KG1 (cell line): ENCODE measurements at regions not wholly inside any gene's neighbourhood (a gene's known extent, or its start where the extent isn't known, plus 50 kb on each side); places are given as distances from the start of the nearest gene placed in this dataset.
"Not testable (repeated sequence)": the region's sequence is repeated elsewhere in the genome, so short reads cannot be mapped to it uniquely, and the experiment has no call there.

ENCODE experiments used
- DNase-seq: peaks from one replicate; lab custom pipeline; 2025; lab: John Stamatoyannopoulos, UW

DNA sequence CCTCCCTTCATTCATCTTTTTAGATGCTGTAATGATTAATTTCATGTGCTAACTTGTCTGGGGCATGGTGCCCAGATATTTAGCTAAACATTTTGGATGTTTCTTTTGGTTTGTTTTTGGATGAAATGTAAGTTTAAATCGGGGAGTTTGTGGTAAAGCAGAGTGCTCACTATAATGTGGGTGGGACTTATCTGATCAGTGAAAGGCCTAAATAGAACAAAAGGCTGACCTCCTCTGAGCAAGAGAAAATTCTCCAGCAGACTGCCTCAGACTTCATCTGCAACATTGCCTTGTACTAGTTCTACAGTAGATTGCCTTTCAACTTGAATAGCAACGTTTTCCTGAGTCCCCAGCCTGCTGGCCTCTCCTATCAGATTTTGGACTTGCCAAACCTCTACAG is 183.6 kb downstream of the S1PR1 start:
- DNase-seq = no peak

DNA sequence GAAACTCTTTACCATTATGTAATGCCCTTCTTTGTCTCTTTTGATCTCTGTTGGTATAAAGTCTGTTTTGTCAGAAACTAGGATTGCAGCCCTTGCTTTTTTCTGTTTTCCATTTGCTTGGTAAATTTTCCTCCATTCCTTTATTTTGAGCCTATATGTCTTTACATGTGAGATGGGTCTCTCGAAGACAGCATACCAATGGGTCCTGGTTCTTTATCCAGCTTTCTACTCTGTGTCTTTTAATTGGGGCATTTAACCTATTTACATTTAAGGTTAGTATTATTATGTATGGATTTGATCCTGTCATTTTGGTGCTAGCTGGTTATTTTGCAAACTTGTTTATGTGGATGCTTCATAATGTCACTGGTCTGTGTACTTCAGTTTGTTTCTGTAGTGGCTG is 191.3 kb downstream of the S1PR1 start:
- not testable (repeated sequence) for DNase-seq

DNA sequence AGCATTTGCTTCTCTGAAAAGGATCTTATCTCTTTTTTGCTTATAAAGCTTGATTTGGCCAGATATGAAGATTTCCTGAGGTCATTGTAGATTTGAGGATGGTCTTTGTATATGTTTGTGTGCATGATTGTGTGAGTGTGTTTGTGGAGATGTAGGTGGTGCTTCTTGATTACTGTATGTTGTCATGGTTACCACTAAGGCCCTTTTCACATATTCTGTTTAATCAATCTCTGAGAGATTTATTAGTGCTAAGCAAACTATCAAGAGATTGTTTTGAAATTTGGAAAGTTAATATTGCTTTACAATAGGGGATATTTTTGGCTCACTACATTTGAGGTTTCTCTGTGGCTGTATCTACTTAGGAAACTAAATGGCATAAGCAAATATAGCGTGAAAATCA is 191.7 kb downstream of the S1PR1 start:
- no peak for DNase-seq

DNA sequence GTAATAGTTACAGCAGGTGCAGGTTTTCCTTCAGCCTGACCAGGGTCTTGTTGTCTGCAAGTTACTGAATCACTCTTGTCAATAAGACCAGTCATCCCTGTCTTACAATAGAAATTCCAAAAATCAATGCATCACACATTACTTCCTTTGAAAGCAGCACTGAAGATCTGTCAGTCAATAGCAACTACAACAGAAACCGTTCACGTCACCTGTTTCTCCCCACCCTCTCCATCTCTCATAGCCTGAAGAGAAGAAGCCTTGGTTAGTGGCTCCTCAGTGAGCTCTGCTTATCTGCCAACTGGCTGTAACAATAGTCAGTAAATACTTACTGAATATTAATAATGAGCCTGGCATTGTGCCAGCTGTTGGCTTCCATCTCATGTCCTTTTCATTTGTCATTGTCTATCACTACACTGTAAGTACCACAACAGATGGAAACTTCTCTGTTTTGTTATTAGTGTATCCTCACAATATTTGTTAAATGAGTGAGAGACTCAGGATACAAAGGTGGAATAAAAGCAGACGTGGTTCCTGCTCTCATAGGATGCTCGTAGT is 195.2 kb downstream of the S1PR1 start:
- no peak for DNase-seq

DNA sequence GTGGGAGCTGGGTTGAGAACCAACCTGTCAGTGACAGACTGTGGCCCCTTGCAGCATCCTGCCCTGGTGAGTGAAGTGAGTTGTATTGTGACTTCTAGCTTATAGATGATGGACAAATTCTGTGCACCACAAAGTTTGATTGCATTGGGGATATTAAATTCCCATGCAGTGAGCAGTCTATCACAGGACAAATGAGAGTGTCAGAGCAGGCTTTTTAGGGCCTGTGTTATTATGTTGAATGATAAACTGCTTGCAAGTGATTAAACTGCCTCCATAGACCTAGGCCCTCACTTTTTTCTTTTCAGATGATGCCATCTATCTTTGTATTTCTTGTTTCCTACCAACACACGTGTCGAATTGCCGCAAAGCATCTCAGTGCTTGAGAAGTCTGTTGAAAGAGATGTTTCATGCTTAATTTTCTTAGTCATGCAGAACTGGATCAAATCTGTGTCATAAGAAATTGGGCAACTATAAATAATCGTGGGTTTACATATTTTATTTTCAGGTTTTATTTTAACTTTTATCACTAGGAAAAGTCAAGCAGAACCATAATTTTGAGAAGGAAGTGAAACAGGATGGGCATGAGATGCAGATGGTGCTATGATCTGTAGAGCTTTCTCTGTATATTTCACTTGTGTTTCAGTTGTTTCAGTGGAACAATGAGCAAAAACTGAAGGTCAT is 199.2 kb downstream of the S1PR1 start:
- DNase-seq = no peak

DNA sequence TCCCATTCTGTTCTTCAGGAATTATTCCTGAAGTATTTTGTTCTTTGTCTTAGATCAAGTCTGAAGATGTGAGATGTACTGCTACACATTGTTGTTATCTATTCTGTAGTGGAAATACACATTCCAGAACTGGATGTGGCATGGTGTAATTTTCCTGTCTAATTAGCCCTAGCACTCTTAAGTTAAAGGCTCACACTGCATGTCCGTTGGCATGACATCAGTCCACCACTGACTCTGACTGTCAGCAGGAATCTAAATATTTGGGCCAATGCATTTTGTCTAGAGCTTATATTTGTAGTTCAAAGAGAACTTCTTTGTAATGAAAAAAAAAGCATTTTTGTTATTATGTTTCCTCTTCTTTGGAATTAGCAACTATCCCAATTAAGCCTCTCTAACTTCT is 201.0 kb downstream of the S1PR1 start:
- no peak for DNase-seq

DNA sequence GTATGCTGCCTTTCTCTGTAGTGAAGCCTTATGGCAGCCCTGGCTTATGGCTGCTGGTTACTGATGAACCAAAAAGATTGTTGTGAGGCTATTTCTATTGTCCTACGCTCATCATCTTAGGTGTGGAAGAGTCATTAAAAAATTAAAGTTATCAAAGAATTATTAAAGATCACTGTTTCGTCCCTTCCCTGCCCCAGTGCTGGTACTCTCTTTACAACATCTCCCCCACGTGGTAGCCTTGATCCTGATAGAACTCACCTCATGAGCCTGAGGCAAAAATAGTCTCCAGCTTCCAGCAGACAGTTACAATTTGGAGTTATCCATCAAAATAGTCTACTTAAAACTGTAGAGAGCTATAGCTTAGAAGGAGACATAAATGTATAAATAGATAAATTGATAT is 201.5 kb downstream of the S1PR1 start:
- no peak for DNase-seq

DNA sequence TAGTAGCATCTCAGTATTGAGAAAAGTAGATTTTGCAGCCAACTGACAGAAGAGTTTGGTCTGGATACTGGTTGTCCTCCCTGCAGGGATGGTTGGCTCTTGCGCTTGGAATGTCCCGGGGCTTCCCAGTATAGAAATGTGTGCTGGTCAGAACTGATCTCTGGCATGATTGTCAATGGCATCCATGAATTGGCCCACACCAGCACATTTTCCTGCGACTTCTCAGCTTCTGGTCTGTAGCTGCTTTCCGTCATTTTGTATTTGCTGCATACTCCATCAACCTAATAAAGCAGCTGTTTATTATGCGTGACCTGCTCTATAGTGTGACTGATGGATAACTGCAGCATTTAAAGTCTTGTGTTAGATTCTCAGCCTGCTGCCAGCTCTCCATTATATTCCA is 203.7 kb downstream of the S1PR1 start:
- no peak for DNase-seq

DNA sequence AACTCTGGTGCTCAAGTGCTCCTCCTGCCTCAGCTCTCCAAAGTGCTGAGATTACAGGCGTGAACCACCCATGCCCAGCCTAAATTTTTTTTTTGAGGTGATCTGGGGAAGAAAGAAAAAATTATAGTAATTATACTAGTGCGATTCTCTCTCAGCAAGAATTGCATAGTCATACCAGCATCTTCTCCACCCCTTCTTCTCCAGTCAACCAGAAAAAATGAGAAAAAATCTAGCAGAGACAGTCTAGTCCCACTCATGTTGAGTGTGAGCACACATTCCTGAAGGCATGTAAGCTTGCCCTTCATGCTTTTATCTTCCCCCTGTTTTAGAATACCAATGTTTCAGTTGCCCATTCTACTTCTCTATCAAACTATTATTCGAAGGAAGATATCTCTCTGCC is 207.6 kb downstream of the S1PR1 start:
- no peak for DNase-seq

DNA sequence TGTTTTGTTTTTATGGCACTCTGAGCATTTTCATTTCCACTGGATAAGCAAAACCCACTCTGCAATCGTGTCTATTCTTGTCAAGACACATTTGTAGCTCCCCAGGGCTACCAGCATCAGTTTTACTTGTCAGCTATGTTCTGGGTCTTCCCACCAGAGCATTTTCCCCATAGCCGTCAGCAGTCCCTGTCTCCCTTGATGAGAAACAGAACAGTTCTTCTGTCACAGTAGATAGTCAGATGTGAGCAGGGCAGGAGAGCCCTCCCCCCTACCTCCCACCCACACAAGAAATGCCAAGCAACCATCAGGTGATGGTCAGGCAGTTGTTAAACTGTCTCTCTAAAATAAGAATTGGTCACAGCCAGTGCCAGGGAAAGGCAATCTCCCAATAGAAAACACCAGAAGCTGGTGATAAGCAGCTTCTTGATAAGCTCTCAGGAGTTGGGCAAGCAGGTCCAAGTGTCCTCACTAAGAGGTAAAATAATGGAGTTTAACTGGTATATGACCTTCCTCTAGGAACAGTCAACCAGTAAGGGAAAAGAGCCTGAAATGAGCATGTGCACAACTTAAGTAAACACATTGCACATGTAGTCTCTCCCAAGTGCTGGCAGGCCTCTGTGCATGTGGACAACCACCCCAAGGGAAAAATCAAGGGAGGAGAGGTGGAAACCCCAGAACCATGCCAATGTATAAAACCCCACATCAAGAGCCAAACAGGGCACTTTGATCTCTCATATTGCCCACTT is 208.2 kb downstream of the S1PR1 start:
- no peak for DNase-seq

DNA sequence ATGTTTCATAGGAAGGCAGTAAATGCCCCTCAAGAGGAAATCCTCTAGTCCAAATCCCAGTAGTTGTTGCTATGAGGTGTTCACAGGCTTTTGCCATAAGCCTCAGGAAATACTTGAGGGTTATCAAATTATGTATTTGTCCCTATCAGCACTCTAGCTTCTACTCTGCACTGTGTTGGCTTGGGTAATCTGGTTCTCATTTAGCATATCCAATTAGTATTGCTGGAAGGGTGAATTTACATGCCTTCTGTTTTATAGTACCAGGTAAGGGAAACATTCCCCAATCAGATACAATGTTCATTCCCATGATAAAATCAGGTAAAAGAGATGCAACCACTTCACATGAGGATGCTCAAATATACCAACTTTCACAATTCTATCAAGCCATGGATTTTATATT is 211.2 kb downstream of the S1PR1 start:
- no peak for DNase-seq

DNA sequence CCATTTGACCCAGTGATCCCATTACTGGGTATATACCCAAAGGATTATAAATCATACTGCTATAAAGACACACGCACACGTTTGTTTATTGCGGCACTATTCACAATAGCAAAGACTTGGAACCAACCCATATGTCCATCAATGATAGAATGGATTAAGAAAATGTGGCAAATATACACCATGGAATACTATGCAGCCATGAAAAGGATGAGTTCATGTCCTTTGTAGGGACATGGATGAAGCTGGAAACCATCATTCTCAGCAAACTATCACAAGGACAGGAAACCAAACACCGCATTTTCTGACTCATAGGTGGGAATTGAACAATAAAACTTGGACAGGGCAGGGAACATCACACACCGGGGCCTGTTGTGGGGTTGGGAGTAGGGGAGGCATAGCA is 213.9 kb downstream of the S1PR1 start:
- not testable (repeated sequence) for DNase-seq

DNA sequence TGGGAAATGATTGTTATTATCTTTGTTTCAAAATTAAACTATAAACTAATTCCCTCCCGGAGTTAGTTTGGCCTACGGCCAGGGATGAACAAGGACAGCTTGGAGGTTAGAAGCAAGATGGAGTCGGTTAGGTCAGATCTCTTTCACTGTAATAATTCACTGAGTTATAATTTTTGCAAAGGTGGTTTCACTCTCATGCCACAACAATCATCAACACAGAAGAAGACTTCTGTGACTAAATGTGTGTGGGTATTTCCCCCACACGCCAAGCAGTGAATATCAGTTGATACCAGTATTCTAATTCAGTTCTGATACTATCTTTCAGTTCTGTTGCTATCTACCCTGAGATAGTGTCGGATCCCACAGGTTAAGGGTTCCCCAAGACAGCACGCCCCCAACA is 215.1 kb downstream of the S1PR1 start:
- DNase-seq = no peak

DNA sequence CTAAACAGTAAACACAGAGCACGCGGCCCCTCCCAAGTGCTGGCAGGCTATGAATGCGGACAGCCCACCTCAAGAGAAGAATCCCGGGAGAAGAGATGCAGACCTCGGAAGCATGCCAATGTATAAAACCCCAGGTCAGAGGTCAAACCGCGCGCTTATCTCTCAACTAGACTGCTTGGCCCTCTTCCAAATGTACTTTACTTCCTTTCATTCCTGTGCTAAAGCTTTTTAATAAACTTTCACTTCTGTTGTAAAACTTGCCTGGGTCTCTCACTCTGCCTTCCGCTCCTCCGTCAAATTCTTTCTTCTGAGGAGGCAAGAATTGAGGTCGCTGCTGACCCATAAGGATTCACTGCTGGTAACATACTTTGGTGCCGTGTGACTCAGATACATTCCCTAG is 216.0 kb downstream of the S1PR1 start:
- DNase-seq = no peak

DNA sequence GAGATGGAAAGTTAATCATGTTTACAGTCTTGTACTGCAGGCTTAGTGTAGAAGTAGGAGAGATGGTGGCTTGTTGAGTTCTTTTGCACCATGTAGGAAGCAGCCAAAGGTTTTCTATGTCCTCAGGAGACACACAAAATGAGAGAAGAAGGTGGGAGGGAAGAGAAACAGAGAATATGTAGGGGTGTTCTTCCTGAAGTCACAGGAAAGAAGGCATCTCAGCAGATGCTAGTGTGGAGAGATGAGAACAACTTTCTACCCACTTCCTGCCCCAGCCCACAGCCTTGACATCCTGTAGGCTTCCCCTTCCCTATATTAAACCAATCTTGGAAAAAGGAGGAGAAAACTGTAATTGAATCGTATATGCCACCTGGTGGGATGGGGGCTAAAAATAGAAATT is 217.0 kb downstream of the S1PR1 start:
- no peak for DNase-seq

DNA sequence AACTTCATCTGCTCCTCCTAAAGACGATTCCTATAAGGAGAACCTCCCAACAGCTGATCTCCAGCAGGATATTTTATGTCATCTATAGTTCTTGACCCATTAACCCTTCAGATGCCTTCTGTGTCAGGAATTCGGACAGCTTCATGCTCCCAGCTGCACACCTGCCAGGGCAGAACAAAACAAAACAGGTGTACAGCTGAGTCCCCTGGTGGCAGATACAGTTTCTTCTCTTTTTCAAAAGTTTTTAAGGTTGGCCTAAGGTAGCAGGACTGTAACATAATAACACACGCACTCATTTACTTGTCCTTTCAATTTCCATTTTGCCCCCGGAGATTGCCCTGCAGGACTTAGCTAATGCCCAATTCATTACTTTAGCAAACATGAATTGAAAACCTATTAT is 218.3 kb downstream of the S1PR1 start:
- DNase-seq = no peak

DNA sequence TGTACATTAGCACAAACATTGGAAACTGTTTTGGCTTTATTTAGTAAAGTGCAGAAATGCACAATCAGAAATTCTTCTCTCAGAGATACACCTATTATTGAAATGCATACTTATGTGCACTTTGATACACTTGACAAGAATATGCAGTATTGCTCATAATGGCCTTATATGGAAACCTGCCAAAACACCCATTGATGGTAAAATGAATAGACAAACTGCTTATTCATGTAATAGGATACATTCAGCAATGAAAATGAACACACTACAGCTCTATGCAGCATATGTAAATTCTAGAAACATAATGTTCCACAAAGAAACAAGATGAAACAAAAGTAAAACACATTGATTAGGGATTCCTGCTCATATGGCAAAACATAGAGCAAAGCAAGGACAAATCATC is 223.9 kb downstream of the S1PR1 start:
- no peak for DNase-seq

DNA sequence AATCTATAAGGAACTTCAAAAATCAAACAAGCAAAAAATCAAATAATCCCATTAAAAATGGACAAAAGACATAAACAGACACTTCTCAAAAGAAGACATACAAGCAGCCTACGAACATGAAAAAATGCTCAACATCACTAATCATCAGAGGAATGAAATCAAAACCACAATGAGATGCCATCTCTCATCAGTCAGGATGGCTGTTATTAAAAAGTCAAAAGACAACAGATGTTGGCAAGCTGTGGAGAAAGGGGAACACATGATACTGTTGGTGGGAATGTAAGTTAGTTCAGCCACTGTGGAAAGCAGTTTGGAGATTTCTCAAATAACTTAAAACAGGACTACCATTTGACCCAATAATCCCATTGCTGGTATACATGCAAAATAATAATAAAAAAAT is 226.4 kb downstream of the S1PR1 start:
- DNase-seq = no peak

DNA sequence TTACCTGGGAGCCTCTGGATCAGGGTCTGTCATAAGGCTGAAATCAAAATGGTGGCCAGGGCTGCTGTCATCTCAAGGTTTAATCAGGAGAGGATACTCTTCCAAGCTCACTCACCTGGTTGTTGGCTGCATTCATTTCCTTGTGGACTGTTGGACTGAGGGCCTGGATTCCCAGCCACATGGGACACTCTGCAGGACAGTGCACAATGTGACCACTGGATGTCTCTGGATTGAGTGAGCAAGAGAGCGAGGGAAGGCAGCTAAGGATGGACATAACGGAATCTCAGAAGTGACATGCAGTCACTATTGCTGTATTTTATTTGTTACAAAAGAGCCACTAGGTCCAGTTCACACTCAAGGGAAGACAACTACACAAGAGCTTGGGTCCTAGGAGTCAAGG is 229.1 kb downstream of the S1PR1 start:
- DNase-seq = no peak

DNA sequence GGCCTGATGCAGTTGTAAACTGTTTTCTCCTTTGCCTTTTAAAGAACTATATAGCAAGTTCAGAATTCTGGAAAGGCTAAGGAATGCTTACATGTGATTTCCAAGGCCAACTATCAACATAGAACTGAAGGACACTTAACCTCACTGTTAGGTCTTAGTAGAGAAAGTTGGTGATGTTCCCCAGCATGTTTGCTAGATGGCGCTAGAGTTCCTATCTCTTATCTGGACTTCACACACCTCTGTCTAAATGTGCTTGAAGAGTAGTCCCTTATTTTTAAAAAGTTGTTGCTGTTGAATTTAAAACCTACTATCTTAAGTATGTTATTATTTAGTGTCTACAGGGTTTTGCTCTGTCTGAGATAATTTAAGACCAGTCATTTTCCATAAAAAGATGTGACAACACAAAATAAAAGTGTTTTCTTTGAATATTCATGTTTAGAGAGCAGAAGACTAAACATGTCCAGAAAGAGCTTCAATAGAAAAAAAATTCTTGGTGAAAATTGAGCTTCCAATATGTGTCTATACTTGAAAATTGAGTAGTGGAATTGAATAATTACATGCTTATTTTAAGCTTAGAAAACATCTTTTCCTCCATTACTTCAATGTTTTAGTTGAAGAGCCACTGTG is 237.3 kb downstream of the S1PR1 start:
- no peak for DNase-seq

DNA sequence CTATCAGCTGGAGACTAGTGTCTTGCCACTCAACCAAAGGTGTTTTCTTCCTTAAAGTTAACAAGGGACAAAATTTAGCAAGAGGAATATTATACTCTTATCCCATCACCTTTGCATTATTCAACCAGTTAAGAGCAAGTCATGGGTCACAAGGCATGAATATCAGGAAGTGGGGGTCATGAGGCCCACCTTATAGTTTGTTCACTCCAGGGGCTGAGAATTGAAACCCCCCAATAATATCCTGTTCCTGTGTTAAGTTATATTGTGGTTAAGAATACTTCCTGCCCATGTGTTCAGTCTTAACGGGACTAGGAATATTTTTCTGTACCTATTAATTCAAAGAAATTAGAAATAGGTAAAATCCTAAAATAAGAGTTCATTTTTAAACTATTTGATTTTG is 239.7 kb downstream of the S1PR1 start:
- DNase-seq = no peak

DNA sequence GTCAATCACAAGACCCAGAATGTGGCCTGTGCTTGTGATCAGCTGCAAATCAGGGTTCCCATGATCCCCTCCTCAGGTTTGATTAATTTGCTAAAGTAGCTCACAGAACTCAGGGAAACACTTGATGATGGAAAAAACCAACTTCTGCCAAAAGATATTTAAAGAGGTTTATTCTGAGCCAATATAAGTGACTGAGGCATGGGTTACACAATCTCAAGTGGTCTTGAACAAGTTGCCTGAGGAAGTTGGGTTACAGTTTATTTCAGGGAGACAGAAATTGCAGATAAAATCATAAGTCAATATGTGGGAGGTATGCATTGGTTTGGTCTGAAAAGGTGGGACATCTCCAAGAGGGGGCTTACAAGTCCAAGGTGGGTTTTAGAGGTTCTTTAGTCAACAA is 243.1 kb downstream of the S1PR1 start:
- no peak for DNase-seq

DNA sequence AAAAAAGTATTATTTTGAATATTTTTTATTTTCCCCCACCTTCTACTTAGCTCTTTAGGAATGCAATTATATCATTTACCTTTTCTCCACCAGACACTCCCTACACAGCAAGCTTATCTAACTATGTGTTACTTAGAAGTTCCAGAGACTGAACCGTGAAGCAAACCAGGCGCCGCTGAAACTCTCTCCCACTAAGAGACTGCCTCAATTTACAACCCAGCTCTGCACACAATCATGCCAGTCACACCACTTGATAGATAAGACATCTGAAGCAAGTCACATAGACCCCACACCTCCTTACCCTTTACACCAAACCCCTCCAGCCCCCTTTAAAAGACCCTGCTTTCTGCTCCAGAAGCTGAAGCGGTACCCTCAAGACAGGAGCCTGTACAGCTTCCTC is 245.5 kb downstream of the S1PR1 start:
- DNase-seq = no peak
